GM12878 (cell line): ENCODE measurements at regions not wholly inside any gene's neighbourhood (a gene's known extent, or its start where the extent isn't known, plus 50 kb on each side); places are given as distances from the start of the nearest gene placed in this dataset.

ENCODE experiments used
- CEBPB ChIP-seq, 2 experiments: fragments of 150-350 bp in 1 of 2; IDR thresholded peaks; 2 replicates each; pipeline ENCODE4 v1.6.1; 2012 to 2014; ENCODE audit warnings: low read depth in 2 of 2, low read length in 2 of 2, borderline replicate concordance in 1 of 2, inconsistent platforms in 1 of 2
- EZH2 ChIP-seq: IDR thresholded peaks from 2 replicates; pipeline ENCODE4 v1.6.1; 2012; ENCODE audit warnings: low read depth, mild to moderate bottlenecking, control low read depth, inconsistent platforms, low read length, borderline replicate concordance; ENCODE audit not compliant: control insufficient read depth
- FOXM1 ChIP-seq: IDR thresholded peaks from 2 replicates; pipeline ENCODE4 v1.6.1; 2012; ENCODE audit warnings: low read depth, mild to moderate bottlenecking, inconsistent platforms, low read length, moderate library complexity
- JUNB ChIP-seq: IDR thresholded peaks from 2 replicates; pipeline ENCODE4 v1.6.1; 2016; ENCODE audit warnings: antibody characterized with exemption, mild to moderate bottlenecking
- POLR2A ChIP-seq: IDR thresholded peaks from 2 replicates; pipeline ENCODE4 v1.6.1; 2011; ENCODE audit warnings: low read depth, mild to moderate bottlenecking, low read length
- REST ChIP-seq: IDR thresholded peaks from 2 replicates; pipeline ENCODE4 v1.6.1; 2012; ENCODE audit warnings: mild to moderate bottlenecking, low read depth, low read length
- ZNF24 ChIP-seq: fragments of 450-650 bp; IDR thresholded peaks from 2 replicates; pipeline ENCODE4 v1.6.1; 2017; ENCODE audit warnings: antibody characterized with exemption, mild to moderate bottlenecking
- TF ChIP-seq, protein P1 (sequence below): IDR thresholded peaks from 2 replicates; pipeline ENCODE4 v1.6.1; 2011; ENCODE audit warnings: low read depth, low read length, improper control_type of control experiment, borderline replicate concordance
- TF ChIP-seq, protein P2 (sequence below), 3 experiments: IDR thresholded peaks in 2 of 3; conservative IDR thresholded peaks in 1 of 3; 2 replicates each; pipeline ENCODE4 v1.5.1; 2011; ENCODE audit warnings: low read depth in 3 of 3, low read length in 3 of 3, mild to moderate bottlenecking in 3 of 3, control low read depth in 2 of 3, moderate library complexity in 2 of 3, inconsistent platforms in 1 of 3, mixed read lengths in 1 of 3; ENCODE audit not compliant: control insufficient read depth in 2 of 3, insufficient read depth in 1 of 3; ENCODE audit errors: extremely low read depth in 1 of 3

GRCh38 chr17:72282439-72283029 is 161.7 kb downstream of the SOX9 start:
- TF ChIP-seq EZH2 (no peak), JUNB (no peak), ZNF24 (no peak), CEBPB (IDR thresholded peaks at IDR 0.05; ENCODE audit: borderline replicate concordance in 1 of 2, low read depth in 2 of 2, low read length in 2 of 2) (no peak), FOXM1 (no peak), REST (no peak), POLR2A (no peak)
- TF ChIP-seq, protein P1, sequence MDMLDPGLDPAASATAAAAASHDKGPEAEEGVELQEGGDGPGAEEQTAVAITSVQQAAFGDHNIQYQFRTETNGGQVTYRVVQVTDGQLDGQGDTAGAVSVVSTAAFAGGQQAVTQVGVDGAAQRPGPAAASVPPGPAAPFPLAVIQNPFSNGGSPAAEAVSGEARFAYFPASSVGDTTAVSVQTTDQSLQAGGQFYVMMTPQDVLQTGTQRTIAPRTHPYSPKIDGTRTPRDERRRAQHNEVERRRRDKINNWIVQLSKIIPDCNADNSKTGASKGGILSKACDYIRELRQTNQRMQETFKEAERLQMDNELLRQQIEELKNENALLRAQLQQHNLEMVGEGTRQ = no peak
- TF ChIP-seq, protein P2, sequence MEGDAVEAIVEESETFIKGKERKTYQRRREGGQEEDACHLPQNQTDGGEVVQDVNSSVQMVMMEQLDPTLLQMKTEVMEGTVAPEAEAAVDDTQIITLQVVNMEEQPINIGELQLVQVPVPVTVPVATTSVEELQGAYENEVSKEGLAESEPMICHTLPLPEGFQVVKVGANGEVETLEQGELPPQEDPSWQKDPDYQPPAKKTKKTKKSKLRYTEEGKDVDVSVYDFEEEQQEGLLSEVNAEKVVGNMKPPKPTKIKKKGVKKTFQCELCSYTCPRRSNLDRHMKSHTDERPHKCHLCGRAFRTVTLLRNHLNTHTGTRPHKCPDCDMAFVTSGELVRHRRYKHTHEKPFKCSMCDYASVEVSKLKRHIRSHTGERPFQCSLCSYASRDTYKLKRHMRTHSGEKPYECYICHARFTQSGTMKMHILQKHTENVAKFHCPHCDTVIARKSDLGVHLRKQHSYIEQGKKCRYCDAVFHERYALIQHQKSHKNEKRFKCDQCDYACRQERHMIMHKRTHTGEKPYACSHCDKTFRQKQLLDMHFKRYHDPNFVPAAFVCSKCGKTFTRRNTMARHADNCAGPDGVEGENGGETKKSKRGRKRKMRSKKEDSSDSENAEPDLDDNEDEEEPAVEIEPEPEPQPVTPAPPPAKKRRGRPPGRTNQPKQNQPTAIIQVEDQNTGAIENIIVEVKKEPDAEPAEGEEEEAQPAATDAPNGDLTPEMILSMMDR (IDR thresholded peaks at IDR 0.05 in 2 of 3, conservative IDR thresholded peaks at IDR 0.05 in 1 of 3; ENCODE audit: control insufficient read depth in 2 of 3, extremely low read depth in 1 of 3, insufficient read depth in 1 of 3, low read depth in 3 of 3, low read length in 3 of 3) = no peak
